Right lung (tissue), 2 donors: ENCODE measurements at regions not wholly inside any gene's neighbourhood (a gene's known extent, or its start where the extent isn't known, plus 50 kb on each side); places are given as distances from the start of the nearest gene placed in this dataset.
"Not testable (repeated sequence)": the region's sequence is repeated elsewhere in the genome, so short reads cannot be mapped to it uniquely, and the experiment has no call there.

Experiments used
- DNase-seq, 2 donors: peaks; one replicate each; pipeline ENCODE4 v3.0.0-alpha.2; 2013

DNA sequence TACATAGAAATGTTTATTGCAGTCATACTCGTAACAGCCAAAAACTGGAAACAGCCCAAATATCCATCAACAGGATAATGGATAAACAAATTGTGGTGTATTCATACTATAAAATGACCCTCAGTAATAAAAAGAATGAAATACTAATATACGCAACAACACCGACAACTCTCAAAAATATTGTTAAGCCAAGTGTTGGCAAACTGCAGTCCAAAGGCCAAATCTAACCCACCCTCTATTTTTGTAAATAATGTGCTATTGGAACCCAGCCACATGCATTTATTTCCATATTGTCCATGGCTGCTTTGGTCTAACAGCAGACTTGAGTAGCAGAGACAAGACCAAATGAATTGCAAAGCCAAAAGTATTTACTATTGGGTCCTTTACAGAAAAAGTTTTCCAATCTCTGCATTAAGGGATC is 151.0 kb downstream of the MREG start:
- DNase-seq, result peak; percentile 88 to 89

DNA sequence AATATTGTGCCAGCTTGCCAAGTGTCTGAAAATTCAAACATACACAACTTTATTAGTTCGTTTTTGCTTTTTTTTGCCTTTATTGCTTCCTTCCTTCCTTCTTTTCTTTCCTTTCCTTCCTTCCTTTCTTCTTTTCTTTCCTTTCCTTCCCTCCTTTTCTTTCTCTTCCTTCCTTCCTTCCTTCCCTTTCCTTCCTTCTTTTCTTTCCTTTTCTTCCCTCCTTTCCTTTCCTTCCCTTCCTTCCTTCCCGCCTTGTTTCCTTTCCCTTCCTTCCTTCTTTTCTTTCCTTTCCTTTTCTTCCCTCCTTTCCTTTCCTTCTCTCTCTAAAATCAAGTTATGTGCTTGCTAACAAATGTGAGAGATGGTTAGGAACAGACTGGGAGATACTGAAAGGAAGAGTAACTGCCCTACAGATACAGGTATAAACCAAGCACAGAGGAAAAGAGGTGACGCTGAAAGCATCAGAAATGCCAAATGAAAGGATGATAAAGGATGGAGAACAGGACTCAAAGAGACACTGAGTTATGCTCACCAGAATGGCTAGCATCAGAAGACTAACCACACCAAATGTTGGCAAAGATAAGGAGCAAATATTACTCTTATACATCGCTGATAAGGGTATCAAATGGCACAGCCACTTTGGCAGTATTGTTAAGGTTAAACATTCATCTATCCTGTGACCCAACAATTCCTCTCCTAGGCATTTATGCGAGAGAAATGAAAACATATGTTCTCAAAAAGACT is 151.6 kb downstream of the MREG start:
- DNase-seq, result no peak

DNA sequence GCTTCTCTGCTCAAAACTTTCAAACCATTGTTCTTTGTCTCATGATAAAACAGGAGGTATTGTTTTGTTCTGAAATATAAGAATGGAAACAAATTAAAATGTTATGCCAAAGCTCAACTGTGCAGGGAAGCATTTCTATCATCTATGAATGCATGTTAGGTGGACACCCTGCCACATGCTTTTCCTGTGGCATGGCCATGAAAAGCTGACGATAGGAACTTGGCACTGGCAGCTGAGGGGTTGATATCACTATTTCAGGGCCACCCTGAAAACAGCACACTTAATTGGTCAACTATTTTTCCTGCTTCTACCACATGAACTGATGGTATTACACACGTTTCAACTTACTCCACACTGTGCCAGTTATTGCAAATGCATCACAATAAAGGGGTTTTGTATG is 157.3 kb downstream of the MREG start:
- DNase-seq, result no peak

DNA sequence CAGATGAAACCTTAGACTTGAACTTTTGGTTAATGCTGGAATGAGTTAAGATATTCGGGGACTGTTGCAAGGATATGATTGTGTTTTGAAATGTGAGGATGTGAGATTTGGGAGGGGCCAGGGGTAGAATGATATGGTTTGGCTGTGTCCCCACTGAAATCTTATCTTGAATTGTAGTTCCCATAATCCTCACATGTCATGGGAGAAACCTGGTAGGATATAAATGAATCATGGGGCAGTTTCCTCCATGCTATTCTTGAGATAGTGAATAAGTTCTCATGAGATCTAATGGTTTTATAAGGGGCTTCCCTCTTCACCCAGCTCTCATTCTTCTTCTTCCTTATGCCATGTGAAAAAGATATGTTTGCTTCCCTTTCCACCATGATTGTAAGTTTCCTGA is 158.0 kb downstream of the MREG start:
- DNase-seq, result not testable (repeated sequence)

DNA sequence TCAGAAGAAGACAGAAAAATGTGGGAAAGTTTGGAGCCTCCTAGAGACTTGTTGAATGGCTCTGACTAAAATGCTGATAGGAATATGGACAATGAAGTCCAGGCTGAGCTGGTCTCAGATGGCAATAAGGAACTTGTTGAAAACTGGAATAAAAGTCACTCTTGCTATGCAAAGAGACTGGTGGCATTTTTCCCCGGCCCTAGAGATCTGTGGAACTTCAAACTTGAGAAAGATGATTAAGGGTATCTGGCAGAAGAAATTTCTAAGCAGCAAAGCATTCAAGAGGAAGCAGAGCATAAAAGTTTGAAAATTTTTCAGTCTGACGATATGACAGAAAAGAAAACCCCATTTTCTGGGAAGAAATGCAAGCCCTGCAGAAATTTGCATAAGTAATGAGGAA is 159.3 kb downstream of the MREG start:
- DNase-seq, result no peak

DNA sequence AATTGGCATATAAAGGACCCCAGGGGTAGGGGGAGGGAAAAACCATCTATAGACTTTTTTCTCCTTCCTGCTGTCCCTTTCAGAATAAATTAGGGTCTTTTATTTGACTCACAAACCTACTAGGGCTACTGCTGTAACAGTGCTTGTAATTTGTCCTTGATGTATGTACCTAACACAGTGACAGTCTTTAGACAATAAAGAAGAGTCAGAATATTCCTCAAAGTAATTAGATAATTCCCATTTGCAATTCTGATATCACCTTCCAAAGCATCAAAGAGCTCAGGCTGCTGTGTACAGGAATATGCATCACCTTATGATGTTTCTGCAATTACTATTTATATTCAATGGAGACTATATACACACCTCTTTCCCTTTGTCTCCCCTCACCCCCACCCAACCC is 161.7 kb downstream of the MREG start:
- DNase-seq, result no peak

DNA sequence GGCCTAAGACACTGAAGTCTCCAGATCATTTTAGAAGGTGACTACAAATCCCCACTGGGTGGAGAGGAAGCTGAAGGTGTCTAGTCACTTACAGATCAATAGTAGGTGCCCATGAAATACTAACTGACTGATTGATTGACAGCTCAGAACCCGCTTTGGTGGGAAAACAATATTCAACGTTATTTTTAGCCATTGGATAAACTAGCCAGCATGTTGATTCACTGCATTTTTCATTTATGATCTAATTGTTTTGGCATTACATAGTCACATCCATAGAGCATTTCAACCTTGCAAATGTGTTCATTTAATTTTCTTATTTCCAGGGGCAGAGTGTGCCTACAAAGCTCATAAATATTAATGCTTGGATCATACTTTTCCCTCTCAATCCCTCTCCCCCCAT is 162.3 kb downstream of the MREG start:
- no peak for DNase-seq

DNA sequence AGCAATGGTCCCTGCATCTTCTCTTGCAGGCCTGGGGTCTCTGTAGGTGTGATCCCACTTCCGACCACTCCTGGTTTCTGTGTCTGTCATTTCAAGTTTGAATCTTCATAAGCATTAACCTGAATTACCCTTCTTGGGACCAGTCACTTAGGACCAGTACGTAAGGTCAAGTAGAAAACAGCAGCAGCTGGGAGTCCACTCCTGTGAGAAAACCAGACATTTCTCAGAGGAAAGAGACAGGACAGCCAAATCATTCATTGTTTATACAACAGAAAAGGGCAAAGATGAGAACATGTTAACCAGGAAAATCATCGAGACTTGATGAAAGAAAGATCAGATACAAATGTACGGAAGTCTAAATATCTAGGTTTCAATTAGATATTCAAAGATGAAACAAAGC is 163.0 kb downstream of the MREG start:
- no peak for DNase-seq

DNA sequence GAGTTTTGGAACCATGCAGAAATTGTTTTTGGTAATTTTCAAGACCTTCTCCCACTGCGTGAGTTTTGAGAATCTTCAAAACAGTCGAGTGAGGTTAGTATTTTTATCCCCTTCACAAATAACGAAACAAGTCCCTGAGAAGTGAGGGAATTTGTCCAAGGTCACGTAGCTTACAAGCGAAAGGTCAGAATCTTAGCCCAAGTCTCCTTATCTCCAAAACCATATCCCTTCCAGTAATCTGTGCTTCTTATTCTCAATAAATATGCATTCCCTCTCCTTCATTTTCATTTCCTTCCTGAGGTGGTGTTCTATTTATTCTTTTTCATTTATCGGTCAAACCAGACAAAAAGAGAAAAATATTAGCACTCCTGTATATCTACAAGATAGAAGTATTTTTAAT is 163.6 kb downstream of the MREG start:
- DNase-seq, result no peak

DNA sequence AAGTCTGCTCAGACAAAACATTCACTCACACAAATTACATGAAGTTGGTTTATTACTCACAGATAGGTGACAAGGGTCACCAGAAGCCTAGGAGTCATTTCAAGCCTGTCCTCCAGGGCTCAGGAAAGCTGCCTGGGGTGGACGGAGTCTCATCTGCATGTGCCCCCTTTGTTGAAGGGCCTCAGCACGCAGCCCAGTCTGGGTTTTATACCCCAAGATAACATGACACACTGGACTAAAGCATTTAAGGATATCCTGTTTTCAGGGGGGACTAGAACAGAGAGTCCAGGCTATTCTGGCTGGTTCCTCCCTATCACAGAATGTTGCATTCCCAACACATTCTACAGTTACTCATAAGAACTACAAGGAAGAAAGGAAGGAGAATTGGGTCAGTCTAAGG is 164.7 kb downstream of the MREG start:
- no peak for DNase-seq

DNA sequence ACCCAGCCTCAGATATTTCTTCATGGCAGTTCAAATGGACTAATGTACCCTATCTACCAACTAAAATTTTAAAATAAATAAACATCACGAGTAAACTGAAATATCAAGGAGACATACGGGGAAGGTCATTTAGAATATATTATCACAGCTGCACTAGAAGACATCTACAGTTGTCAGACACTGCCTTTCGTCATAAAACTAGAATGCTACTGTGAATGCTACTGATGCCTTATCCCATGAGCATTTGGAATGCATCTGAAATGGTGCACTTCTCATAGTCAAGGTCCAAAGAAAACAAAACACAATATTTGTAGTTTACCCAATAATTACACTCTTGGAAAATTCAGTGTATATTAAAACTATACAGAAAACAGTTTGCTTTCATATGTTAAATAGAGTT is 165.2 kb downstream of the MREG start:
- DNase-seq, result no peak

DNA sequence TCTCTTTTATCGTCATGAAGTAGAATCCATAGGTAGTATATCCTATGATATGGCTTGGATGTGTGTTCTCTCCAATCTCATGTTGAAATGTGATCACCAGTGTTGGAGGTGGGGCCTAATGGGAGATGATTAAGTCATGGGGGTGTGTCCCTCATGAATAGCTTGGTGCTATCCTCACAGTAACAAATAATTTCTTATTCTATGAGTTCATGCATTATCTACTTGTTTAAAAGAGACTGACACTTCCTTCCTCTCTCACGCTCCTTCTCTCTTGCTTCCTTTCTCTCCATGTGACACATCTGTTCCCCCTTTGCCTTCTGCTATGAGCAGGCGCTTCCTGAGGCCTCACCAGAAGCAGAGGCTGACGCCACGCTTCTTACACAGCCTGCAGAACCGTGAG is 165.6 kb downstream of the MREG start:
- DNase-seq, result no peak

DNA sequence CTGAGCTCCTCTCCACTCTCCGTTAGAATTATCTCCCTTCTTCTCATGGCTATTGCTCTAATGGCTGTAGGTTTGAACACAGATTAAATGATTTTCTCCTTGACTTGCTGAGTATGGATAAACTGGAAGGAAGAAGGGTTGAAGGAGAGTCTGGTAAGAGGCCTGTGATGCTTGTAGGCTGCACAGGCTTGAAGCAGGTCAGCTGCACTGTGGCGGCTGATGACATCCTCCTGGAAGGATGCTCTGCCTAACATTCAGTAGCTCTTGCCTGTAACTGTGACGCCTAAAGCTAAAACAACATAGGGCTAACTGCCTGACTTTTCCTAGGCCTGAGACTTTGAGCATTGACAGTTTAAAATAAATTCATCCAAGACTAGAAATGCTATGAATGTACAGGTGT is 166.3 kb downstream of the MREG start:
- DNase-seq, result no peak

DNA sequence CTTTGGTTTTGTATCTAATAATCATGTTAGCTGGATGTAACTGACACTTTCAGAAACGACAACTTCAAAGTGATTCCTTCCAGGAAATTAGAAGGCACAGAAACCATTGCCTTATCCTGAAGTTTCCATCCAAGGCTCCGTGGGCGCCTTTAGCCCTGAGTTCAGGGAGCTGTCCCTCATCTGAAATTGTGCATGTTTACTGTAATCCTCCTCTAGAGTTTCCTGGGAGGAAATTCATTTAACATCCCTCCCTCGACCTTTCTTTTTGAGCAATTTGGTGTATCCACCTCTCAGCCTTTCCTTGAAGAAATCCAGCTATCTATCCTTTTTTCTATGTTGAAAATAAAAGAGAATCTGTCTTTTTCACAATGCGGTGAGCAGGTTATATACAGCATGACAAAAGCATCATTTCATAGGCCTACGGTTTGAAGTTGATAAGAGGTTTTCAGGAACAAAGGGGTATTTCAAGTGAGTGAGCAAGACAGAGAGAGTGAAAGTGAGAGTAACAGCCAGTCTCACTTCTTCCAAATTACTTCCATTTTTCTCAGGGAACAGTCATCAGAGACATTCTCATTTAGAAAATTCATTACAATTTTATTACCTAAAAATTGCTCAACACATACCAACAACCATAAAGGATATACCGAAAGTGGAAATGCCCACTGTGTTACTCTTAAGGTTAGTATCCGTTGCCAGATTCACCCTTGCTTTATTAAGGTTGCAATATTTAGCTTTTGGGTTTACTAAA is 167.3 kb downstream of the MREG start:
- no peak for DNase-seq

DNA sequence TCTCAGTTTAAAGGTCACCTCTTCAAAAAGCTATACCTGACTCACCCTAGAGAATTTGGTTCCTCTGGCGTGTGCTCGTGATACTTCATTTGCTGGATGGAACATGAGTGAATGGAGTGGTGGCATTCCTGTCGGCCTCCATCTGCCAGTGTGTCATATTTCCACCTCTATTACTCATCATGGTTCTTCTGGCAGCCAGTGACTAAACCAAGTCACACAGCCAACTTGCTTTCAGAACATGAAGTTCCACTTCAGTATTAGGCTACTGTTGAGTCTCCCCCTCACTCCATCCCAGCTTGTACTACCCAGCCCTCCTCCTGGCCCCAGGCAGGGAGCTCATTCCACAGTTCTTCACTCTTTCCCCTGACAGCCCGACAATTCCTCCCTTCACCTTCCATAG is 169.8 kb downstream of the MREG start:
- DNase-seq, result no peak

DNA sequence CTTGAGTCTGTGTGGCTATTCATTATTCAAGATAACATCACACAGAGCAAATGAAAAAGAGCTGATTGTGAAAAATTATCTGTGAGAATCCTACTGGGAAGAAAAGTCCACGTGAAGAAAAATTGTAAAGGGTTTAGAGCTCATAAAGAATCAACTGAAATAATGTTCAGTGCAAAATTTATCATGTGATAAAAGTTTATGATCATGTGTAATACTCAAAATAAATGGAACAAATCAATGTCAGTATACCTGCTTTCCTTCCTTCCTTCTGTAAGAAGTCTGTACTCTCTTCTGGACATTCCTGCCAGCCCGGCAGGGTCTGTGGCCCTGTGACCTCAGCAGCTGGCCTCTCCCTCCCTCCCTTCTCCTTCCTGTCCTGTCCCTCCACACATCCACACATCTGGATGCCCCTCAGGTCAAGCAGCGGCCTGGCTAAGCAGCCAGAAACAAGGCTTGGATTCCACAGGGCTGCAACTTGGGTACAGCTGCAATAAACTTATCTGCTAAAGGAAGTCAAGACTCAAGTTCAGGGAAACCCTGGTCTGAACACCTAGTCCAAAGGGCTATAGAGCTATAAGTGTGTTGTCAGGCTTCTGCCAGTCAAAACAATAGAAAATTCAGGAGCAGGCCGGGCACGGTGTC is 172.1 kb downstream of the MREG start:
- no peak for DNase-seq

DNA sequence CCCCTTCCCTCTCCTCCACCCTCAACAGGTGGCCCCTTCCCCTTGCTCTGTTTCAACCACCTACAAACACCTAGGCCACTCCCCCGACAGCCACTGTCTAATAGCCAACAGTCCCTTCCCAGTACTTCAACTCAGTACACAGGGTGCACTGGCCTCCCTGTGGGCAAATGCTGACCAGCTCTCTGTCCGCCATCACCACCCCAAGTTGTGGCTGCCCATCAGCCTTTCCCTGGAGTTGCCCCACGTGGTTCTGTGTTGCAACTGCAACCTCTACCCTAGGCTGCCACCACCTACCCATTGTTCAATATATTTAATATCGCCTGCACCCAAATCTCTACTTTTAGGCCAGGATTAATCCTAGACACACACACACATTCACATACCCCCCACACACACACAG is 173.5 kb downstream of the MREG start:
- no peak for DNase-seq

DNA sequence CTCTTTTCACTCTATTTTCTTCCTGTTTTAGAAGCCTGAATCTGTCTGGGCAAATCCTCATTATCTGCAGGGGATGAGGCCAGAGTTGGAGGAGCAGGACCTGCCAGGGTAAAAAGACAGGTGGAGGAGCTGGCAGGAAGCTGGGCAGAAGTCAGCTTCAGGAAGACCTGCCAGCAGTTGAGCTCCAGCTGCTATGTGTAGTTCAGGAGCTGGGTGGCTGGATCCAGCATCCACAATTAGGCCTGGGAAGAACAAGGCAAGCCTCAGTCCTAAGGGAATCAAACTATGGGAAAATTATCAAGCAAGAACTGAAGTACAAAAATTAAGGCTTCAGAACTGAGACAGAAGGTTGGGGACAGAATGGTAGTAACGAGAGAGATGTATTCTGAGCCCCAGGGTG is 174.0 kb downstream of the MREG start:
- no peak for DNase-seq

DNA sequence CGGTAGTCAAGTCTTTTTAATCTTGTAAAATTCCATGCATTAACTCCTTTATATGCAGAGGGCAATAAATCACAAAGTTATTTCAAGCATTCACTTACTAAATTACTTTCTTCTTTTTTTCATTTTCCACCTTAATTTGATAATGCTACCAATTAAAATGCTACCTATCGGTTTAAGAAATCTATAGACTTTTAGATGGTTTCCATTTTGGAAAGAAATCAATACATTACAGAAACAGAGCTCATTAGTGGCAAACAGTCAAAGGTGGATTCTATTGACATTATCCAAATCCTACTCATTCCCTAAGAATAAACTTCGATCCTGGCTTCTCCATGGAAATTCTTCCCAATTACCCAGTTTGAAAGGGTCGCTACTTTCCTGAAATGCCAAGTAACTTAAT is 176.5 kb downstream of the MREG start:
- DNase-seq, result no peak

DNA sequence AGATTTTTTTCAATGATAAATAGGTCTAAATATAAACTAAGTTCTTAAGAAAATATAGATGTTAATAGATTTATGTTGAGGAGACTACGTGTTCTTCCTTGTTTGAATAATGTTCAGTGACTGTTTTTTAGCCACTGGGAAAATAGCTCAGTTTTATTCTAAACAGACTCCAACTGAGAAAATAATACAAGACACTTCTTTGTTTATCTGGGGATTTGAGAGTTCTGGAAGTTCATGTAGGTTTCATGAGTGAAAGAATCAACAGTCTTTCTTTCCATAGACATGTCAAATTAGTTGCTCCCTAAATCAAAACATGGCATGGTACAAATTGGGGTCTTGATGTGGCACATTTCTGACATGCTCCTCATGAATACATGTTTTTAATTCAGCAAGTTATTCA is 177.7 kb downstream of the MREG start:
- no peak for DNase-seq

DNA sequence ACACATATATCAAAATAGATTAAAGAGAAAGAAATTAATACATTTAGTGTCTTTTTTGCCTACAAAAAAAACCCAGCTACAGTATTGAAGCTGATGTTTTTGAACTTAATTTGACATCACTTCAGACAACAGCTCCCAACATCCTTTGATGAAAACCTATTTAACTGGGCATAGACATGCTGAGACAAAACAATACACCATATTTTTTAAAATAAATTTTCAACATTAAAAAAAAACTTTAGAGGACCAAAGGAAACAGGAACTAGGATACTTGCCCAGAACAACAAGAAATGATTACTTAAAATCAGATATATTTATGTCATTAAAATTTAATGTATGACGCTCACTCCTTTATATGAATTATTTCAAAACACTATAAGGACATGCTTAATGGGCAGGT is 178.1 kb downstream of the MREG start:
- DNase-seq, result no peak

DNA sequence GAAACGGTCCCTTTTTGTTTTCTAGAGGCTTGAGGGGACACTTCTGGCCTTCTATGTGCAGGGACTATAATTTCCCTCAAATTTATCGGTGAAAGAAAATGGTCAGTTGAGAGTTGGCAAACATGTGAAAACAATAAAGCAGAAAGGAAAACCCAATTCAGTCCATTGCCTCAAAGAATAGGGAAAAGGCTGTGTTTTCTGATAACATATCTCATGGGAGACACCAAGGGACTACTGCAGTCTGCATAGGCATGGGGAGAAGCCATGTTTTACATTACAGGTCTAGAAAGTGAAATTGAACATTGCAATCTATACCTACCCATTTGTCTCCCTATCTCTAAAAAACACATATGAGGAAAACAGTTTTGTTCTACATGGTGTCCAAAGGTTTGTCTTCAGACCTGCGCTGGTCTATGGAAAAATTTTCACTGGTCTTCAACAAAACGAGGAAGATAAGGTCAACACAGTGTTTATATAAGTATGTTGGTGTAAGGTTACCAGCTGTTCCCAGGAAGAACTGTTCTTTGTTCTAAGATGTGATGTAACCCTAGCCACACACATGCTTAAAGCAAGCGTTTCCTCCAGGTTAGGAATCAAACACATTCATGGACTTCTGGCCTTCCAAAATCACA is 179.7 kb downstream of the MREG start:
- no peak for DNase-seq

DNA sequence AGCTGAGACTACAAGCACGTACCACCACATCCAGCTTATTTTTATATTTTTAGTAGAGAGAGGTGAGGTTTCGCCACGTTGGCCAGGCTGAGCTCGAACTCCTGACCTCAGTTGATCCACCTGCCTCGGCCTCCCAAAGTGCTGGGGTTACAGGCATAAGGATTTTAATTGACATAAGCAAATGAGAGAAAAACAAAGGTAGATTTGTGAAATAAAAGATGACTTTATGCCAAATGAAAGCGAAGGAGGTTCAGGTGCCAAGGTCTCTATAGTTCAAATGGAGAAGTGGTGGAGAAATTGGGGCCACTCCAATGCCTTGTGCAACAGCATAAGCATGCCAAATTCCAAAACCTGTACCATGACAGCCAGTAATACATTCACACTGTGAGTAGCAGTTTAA is 180.6 kb downstream of the MREG start:
- no peak for DNase-seq
